ENCODE measurements at regions not wholly inside any gene's neighbourhood (a gene's known extent, or its start where the extent isn't known, plus 50 kb on each side); places are given as distances from the start of the nearest gene placed in this dataset.
"Not testable (repeated sequence)": the region's sequence is repeated elsewhere in the genome, so short reads cannot be mapped to it uniquely, and the experiment has no call there.

- DNase-seq (ENCODE audit: low spot score) = no peak
These were observed 121.8 kb upstream of the IRX5 start for GRCh38 chr16:54808890-54809289.

GRCh38 chr16:54806881-54807360 is 123.7 kb upstream of the IRX5 start:
- DNase-seq (ENCODE audit: low spot score) = no peak

- no peak for DNase-seq (ENCODE audit: low spot score)
These were observed 124.3 kb upstream of the IRX5 start for GRCh38 chr16:54806378-54806777.

- no peak for DNase-seq (ENCODE audit: low spot score)
These were observed 125.0 kb upstream of the IRX5 start for GRCh38 chr16:54805648-54806047.

GRCh38 chr16:54801057-54801844 is 129.4 kb upstream of the IRX5 start:
- no peak for DNase-seq (ENCODE audit: low spot score)

- DNase-seq (ENCODE audit: low spot score) = no peak
These were observed 132.4 kb upstream of the IRX5 start for GRCh38 chr16:54798267-54798666.

- DNase-seq (ENCODE audit: low spot score) = no peak
These were observed 134.5 kb upstream of the IRX5 start for GRCh38 chr16:54796211-54796610.

- DNase-seq (ENCODE audit: low spot score) = no peak
These were observed 137.9 kb upstream of the IRX5 start for GRCh38 chr16:54792811-54793210.

GRCh38 chr16:54787045-54787444 is 143.6 kb upstream of the IRX5 start:
- no peak for DNase-seq (ENCODE audit: low spot score)

GRCh38 chr16:54783980-54784379 is 146.7 kb upstream of the IRX5 start:
- no peak for DNase-seq (ENCODE audit: low spot score)

GRCh38 chr16:54783226-54783625 is 147.4 kb upstream of the IRX5 start:
- DNase-seq (ENCODE audit: low spot score) = no peak

GRCh38 chr16:54780266-54780665 is 150.4 kb upstream of the IRX5 start:
- DNase-seq (ENCODE audit: low spot score) = no peak

GRCh38 chr16:54779549-54779948 is 151.1 kb upstream of the IRX5 start:
- no peak for DNase-seq (ENCODE audit: low spot score)

- no peak for DNase-seq (ENCODE audit: low spot score)
These were observed 155.9 kb upstream of the IRX5 start for GRCh38 chr16:54774768-54775167.

- no peak for DNase-seq (ENCODE audit: low spot score)
These were observed 158.3 kb upstream of the IRX5 start for GRCh38 chr16:54772400-54772799.

GRCh38 chr16:54766355-54766754 is 164.3 kb upstream of the IRX5 start:
- no peak for DNase-seq (ENCODE audit: low spot score)

- no peak for DNase-seq (ENCODE audit: low spot score)
These were observed 180.4 kb upstream of the IRX5 start for GRCh38 chr16:54750249-54750648.

- DNase-seq (ENCODE audit: low spot score) = no peak
These were observed 182.0 kb upstream of the IRX5 start for GRCh38 chr16:54748611-54749190.

GRCh38 chr16:54746596-54746995 is 184.1 kb upstream of the IRX5 start:
- DNase-seq (ENCODE audit: low spot score) = no peak

GRCh38 chr16:54744998-54745397 is 185.7 kb upstream of the IRX5 start:
- no peak for DNase-seq (ENCODE audit: low spot score)

- no peak for DNase-seq (ENCODE audit: low spot score)
These were observed 188.2 kb upstream of the IRX5 start for GRCh38 chr16:54742436-54742835.

GRCh38 chr16:54739381-54739780 is 191.3 kb upstream of the IRX5 start:
- DNase-seq (ENCODE audit: low spot score) = no peak

GRCh38 chr16:54734156-54734555 is 196.5 kb upstream of the IRX5 start:
- DNase-seq (ENCODE audit: low spot score) = no peak

- not testable (repeated sequence) for DNase-seq (ENCODE audit: low spot score)
These were observed 203.0 kb upstream of the IRX5 start for GRCh38 chr16:54727696-54728095.
